PC-3 (cell line): ENCODE measurements at regions not wholly inside any gene's neighbourhood (a gene's known extent, or its start where the extent isn't known, plus 50 kb on each side); places are given as distances from the start of the nearest gene placed in this dataset.
"Not testable (repeated sequence)": the region's sequence is repeated elsewhere in the genome, so short reads cannot be mapped to it uniquely, and the experiment has no call there.

Source experiments
- CTCF ChIP-seq: fragments of 300-600 bp; sonication (generic); conservative IDR thresholded peaks from 2 replicates; pipeline ENCODE4 v1.5.1; 2017; ENCODE audit warnings: antibody characterized with exemption, low read depth, mild to moderate bottlenecking, low read length
- EZH2 ChIP-seq: fragments of 300-600 bp; sonication (generic); IDR thresholded peaks from one replicate; pipeline ENCODE4 v1.6.1; 2017; ENCODE audit warnings: antibody characterized with exemption, mild to moderate bottlenecking, low read length; ENCODE audit not compliant: unreplicated experiment
- EZH2phosphoT487 ChIP-seq: fragments of 300-600 bp; sonication (generic); IDR thresholded peaks from 2 replicates; pipeline ENCODE4 v1.6.1; 2018; ENCODE audit warnings: mild to moderate bottlenecking, antibody characterized with exemption, low read length, borderline replicate concordance

- not testable (repeated sequence) for TF ChIP-seq EZH2, CTCF, EZH2phosphoT487
Observed at GRCh38 chr22:22701557-22701956, 57.1 kb downstream of the GGTLC2 start.
